CD4-positive, CD25-positive, alpha-beta regulatory T cell (primary cell): ENCODE measurements at regions not wholly inside any gene's neighbourhood (a gene's known extent, or its start where the extent isn't known, plus 50 kb on each side); places are given as distances from the start of the nearest gene placed in this dataset.

Source experiments
- ATAC-seq, 2 donors: fragments of 150-1000 bp; cut with Tn5 transposase; one replicate each; pipeline ENCODE4 v1.10.0; 2021; ENCODE audit warnings: low read depth in 2 of 2, moderate number of reproducible peaks in 2 of 2, moderate library complexity in 1 of 2
- DNase-seq, 3 donors: peaks; one replicate each; pipeline versions ENCODE4 v3.0.0 to v3.0.0-alpha.2; 2012 to 2022; ENCODE audit warnings: mixed read lengths in 1 of 3
- H3K27ac ChIP-seq: one replicate; pipeline ENCODE4 v1.7.0; 2013; ENCODE audit warnings: mild to moderate bottlenecking, low read length; ENCODE audit not compliant: insufficient read depth, poor library complexity, severe bottlenecking
- H3K27me3 ChIP-seq: one replicate; pipeline ENCODE4 v1.7.0; 2013; ENCODE audit warnings: low read length; ENCODE audit not compliant: control insufficient read depth, insufficient read depth
- H3K36me3 ChIP-seq: one replicate; pipeline ENCODE4 v1.7.0; 2013; ENCODE audit warnings: mild to moderate bottlenecking, low read length, moderate library complexity; ENCODE audit not compliant: control insufficient read depth, insufficient read depth
- H3K4me1 ChIP-seq: 2 replicates; pipeline ENCODE4 v1.7.0; 2013; ENCODE audit warnings: mild to moderate bottlenecking, low read length; ENCODE audit not compliant: insufficient read depth, control insufficient read depth, poor library complexity, severe bottlenecking
- H3K4me3 ChIP-seq: one replicate; pipeline ENCODE4 v1.7.0; 2013; ENCODE audit warnings: low read depth, mild to moderate bottlenecking, low read length, moderate library complexity
- H3K9me3 ChIP-seq, 2 experiments: 1 replicate in 1 of 2; 2 replicates in 1 of 2; pipeline ENCODE4 v1.7.0; 2013; ENCODE audit warnings: low read length in 2 of 2, mild to moderate bottlenecking in 1 of 2, moderate library complexity in 1 of 2; ENCODE audit not compliant: control insufficient read depth in 2 of 2
- H3K27ac Mint-ChIP-seq, 3 donors: one replicate each; pipeline ENCODE4 v1.8.0; 2020 to 2022; ENCODE audit warnings: mild to moderate bottlenecking in 3 of 3, mixed read lengths in 3 of 3, moderate library complexity in 2 of 3
- H3K27me3 Mint-ChIP-seq: one replicate; pipeline ENCODE4 v1.8.0; 2022; ENCODE audit warnings: mild to moderate bottlenecking, mixed read lengths
- H3K36me3 Mint-ChIP-seq: one replicate; pipeline ENCODE4 v1.8.0; 2020; ENCODE audit warnings: mixed read lengths
- H3K4me1 Mint-ChIP-seq, 4 donors: one replicate each; pipeline ENCODE4 v1.8.0; 2020 to 2022; ENCODE audit warnings: mixed read lengths in 4 of 4, mild to moderate bottlenecking in 1 of 4
- H3K4me3 Mint-ChIP-seq, 4 donors: one replicate each; pipeline ENCODE4 v1.8.0; 2020 to 2022; ENCODE audit warnings: mild to moderate bottlenecking in 4 of 4, mixed read lengths in 4 of 4, moderate library complexity in 3 of 4
- H3K9me3 Mint-ChIP-seq, 7 donors: one replicate each; pipeline ENCODE4 v1.8.0; 2020 to 2022; ENCODE audit warnings: mixed read lengths in 7 of 7, mild to moderate bottlenecking in 3 of 7, moderate library complexity in 2 of 7

GRCh38 chr1:229080361-229080760, 190.6 kb upstream of the RAB4A start:
- no peaks in the 10 kb centered on the region for H3K36me3 Mint-ChIP-seq
- ATAC-seq = no peak
- no peak overlapping the region for H3K27ac Mint-ChIP-seq

GRCh38 chr1:229085291-229085690, 185.6 kb upstream of the RAB4A start:
- Histone ChIP-seq H3K27ac (no peak overlapping the region), H3K27me3 (peaks cover 7% of the 10 kb centered on the region), H3K9me3 (peaks cover 13 to 15% of the 10 kb centered on the region in 2 experiments), H3K4me1 (no peaks in the 10 kb centered on the region), H3K36me3 (no peaks in the 10 kb centered on the region), H3K4me3 (no peak overlapping the region)
- no peak overlapping the region for H3K27ac Mint-ChIP-seq
- no peak overlapping the region for H3K4me3 Mint-ChIP-seq
- ATAC-seq (no peak), DNase-seq (no peak)
- peaks cover 3 to 31% (median 13%) of the 10 kb centered on the region in 7 donors for H3K9me3 Mint-ChIP-seq
- peaks cover 48% of the 10 kb centered on the region for H3K27me3 Mint-ChIP-seq
- no peaks in the 10 kb centered on the region for H3K36me3 Mint-ChIP-seq
- no peaks in the 10 kb centered on the region for H3K4me1 Mint-ChIP-seq

More at GRCh38 chr1:229080361-229080760, 190.6 kb upstream of the RAB4A start:
- H3K9me3 Mint-ChIP-seq = peaks cover 3 to 31% (median 13%) of the 10 kb centered on the region in 7 donors
- no peak for DNase-seq
- no peak overlapping the region for H3K4me3 Mint-ChIP-seq
- peaks cover 13 to 15% of the 10 kb centered on the region in 2 experiments for H3K9me3 ChIP-seq
- no peaks in the 10 kb centered on the region for H3K4me1 ChIP-seq
- H3K36me3 ChIP-seq = no peaks in the 10 kb centered on the region
- H3K4me1 Mint-ChIP-seq = peaks cover 0 to 5% (median 0%) of the 10 kb centered on the region in 4 donors
- H3K27ac ChIP-seq = no peak overlapping the region
- H3K27me3 Mint-ChIP-seq = peaks cover 31% of the 10 kb centered on the region
- H3K4me3 ChIP-seq = no peak overlapping the region
- H3K27me3 ChIP-seq = peaks cover 3% of the 10 kb centered on the region

GRCh38 chr1:229086091-229086490, 184.8 kb upstream of the RAB4A start:
- Histone ChIP-seq H3K9me3 (peaks cover 13 to 15% of the 10 kb centered on the region in 2 experiments), H3K27ac (no peak overlapping the region), H3K27me3 (peaks cover 7% of the 10 kb centered on the region), H3K36me3 (no peaks in the 10 kb centered on the region), H3K4me1 (no peaks in the 10 kb centered on the region), H3K4me3 (no peak overlapping the region)
- no peak overlapping the region for H3K4me3 Mint-ChIP-seq
- H3K36me3 Mint-ChIP-seq = no peaks in the 10 kb centered on the region
- no peak for ATAC-seq
- H3K27ac Mint-ChIP-seq = no peak overlapping the region
- no peaks in the 10 kb centered on the region for H3K4me1 Mint-ChIP-seq
- no peak for DNase-seq
- peaks cover 3 to 28% (median 13%) of the 10 kb centered on the region in 7 donors for H3K9me3 Mint-ChIP-seq
- H3K27me3 Mint-ChIP-seq = peaks cover 45% of the 10 kb centered on the region

GRCh38 chr1:229086686-229087085, 184.2 kb upstream of the RAB4A start:
- H3K9me3 ChIP-seq = peaks cover 13 to 15% of the 10 kb centered on the region in 2 experiments
- H3K4me1 ChIP-seq = no peaks in the 10 kb centered on the region
- H3K4me3 Mint-ChIP-seq = no peak overlapping the region
- no peaks in the 10 kb centered on the region for H3K36me3 Mint-ChIP-seq
- DNase-seq (no peak), ATAC-seq (no peak)
- H3K27me3 ChIP-seq = peaks cover 7% of the 10 kb centered on the region
- H3K4me1 Mint-ChIP-seq = no peaks in the 10 kb centered on the region
- H3K27me3 Mint-ChIP-seq = peaks cover 39% of the 10 kb centered on the region
- H3K9me3 Mint-ChIP-seq = peaks cover 3 to 23% (median 9%) of the 10 kb centered on the region in 7 donors
- H3K27ac ChIP-seq = no peak overlapping the region
- H3K27ac Mint-ChIP-seq = no peak overlapping the region
- no peaks in the 10 kb centered on the region for H3K36me3 ChIP-seq
- H3K4me3 ChIP-seq = no peak overlapping the region

- no peak for ATAC-seq
- H3K27ac Mint-ChIP-seq = no peak overlapping the region
- no peaks in the 10 kb centered on the region for H3K4me1 ChIP-seq
- peaks cover 39% of the 10 kb centered on the region for H3K27me3 Mint-ChIP-seq
- H3K9me3 ChIP-seq = peaks cover 9 to 15% of the 10 kb centered on the region in 2 experiments
- no peaks in the 10 kb centered on the region for H3K4me1 Mint-ChIP-seq
- H3K27me3 ChIP-seq = peaks cover 7% of the 10 kb centered on the region
- H3K36me3 Mint-ChIP-seq = no peaks in the 10 kb centered on the region
- H3K4me3 ChIP-seq = no peak overlapping the region
- no peak for DNase-seq
- H3K4me3 Mint-ChIP-seq = no peak overlapping the region
- no peak overlapping the region for H3K27ac ChIP-seq
- no peaks in the 10 kb centered on the region for H3K36me3 ChIP-seq
- H3K9me3 Mint-ChIP-seq = peaks cover 3 to 20% (median 7%) of the 10 kb centered on the region in 7 donors
Observed at GRCh38 chr1:229087339-229087738, 183.6 kb upstream of the RAB4A start.

- Mint-ChIP-seq H3K36me3 (no peaks in the 10 kb centered on the region), H3K27ac (no peak overlapping the region), H3K4me1 (peaks cover 0 to 5% (median 2%) of the 10 kb centered on the region in 4 donors), H3K4me3 (no peak overlapping the region), H3K9me3 (peaks cover 3 to 14% (median 4%) of the 10 kb centered on the region in 7 donors), H3K27me3 (peaks cover 37% of the 10 kb centered on the region)
- Histone ChIP-seq H3K27ac (no peak overlapping the region), H3K36me3 (no peaks in the 10 kb centered on the region), H3K9me3 (peaks cover 4 to 11% of the 10 kb centered on the region in 2 experiments), H3K4me1 (no peaks in the 10 kb centered on the region), H3K4me3 (no peak overlapping the region), H3K27me3 (peaks cover 7% of the 10 kb centered on the region)
- ATAC-seq (no peak), DNase-seq (no peak)
Observed at GRCh38 chr1:229087906-229088305, 183.0 kb upstream of the RAB4A start.

GRCh38 chr1:229088711-229089110, 182.2 kb upstream of the RAB4A start:
- Histone ChIP-seq H3K4me3 (no peak overlapping the region), H3K27me3 (peaks cover 4% of the 10 kb centered on the region), H3K27ac (no peak overlapping the region), H3K36me3 (no peaks in the 10 kb centered on the region), H3K9me3 (peaks cover 0 to 3% of the 10 kb centered on the region in 2 experiments), H3K4me1 (no peaks in the 10 kb centered on the region)
- Mint-ChIP-seq H3K27me3 (peaks cover 34% of the 10 kb centered on the region), H3K9me3 (peaks cover 0 to 10% (median 3%) of the 10 kb centered on the region in 7 donors), H3K4me3 (no peak overlapping the region), H3K4me1 (peaks cover 0 to 7% (median 2%) of the 10 kb centered on the region in 4 donors), H3K36me3 (no peaks in the 10 kb centered on the region), H3K27ac (no peak overlapping the region)
- ATAC-seq (no peak), DNase-seq (no peak)

- no peak for ATAC-seq
- H3K27me3 ChIP-seq = peaks cover 4% of the 10 kb centered on the region
- H3K36me3 ChIP-seq = no peaks in the 10 kb centered on the region
- Mint-ChIP-seq H3K9me3 (peaks cover 0 to 4% (median 0%) of the 10 kb centered on the region in 7 donors), H3K4me3 (no peak overlapping the region), H3K36me3 (no peaks in the 10 kb centered on the region), H3K27ac (peak overlapping the region in 1 of 3 donors; percentile 52), H3K4me1 (peaks cover 0 to 7% (median 2%) of the 10 kb centered on the region in 4 donors), H3K27me3 (peaks cover 26% of the 10 kb centered on the region)
- DNase-seq = no peak
- no peak overlapping the region for H3K27ac ChIP-seq
- H3K9me3 ChIP-seq = no peaks in the 10 kb centered on the region
- no peaks in the 10 kb centered on the region for H3K4me1 ChIP-seq
- no peak overlapping the region for H3K4me3 ChIP-seq
Observed at GRCh38 chr1:229089586-229090208, 181.2 kb upstream of the RAB4A start.
